Activated B cell treated with CpG ODN at 0.5 μM for 24 hours (primary cell): ENCODE measurements at regions not wholly inside any gene's neighbourhood (a gene's known extent, or its start where the extent isn't known, plus 50 kb on each side); places are given as distances from the start of the nearest gene placed in this dataset.

Experiments
- ATAC-seq: fragments of 200-7000 bp; cut with Tn5 transposase; one replicate; pipeline ENCODE4 v1.10.0; 2021; ENCODE audit warnings: low read depth, mild to moderate bottlenecking, moderate library complexity
- CTCF ChIA-PET: fragments of 350-600 bp; sonication (Branson Sonifier 250); formaldehyde crosslinking; loops from one replicate; lab custom pipeline; 2021; ENCODE audit warnings: antibody characterized with exemption; lab: Charles Lee
- POLR2A ChIA-PET: fragments of 350-600 bp; sonication (Branson Sonifier 250); formaldehyde crosslinking; loops from one replicate; lab custom pipeline; 2021; ENCODE audit warnings: antibody characterized with exemption; lab: Charles Lee
- DNase-seq: peaks from one replicate; pipeline ENCODE4 v3.0.0; 2022
- H3K27ac Mint-ChIP-seq: one replicate; pipeline ENCODE4 v1.8.0; 2020; ENCODE audit warnings: mixed read lengths
- H3K27me3 Mint-ChIP-seq: one replicate; pipeline ENCODE4 v1.8.0; 2021; ENCODE audit warnings: mixed read lengths
- H3K36me3 Mint-ChIP-seq: one replicate; pipeline ENCODE4 v1.8.0; 2021; ENCODE audit warnings: low read depth, mixed read lengths
- H3K4me1 Mint-ChIP-seq: one replicate; pipeline ENCODE4 v1.8.0; 2021; ENCODE audit warnings: mixed read lengths
- H3K4me3 Mint-ChIP-seq: one replicate; pipeline ENCODE4 v1.8.0; 2020; ENCODE audit warnings: mild to moderate bottlenecking, mixed read lengths
- H3K9me3 Mint-ChIP-seq: one replicate; pipeline ENCODE4 v1.8.0; 2020; ENCODE audit warnings: mixed read lengths
- intact Hi-C: fragments of 100-400 bp; cut with micrococcal nuclease; formaldehyde crosslinking; loops from one replicate; pipeline ENCODE4 v1.15.1; 2024
- TF ChIP-seq, protein P1 (sequence below): fragments of 200-600 bp; IDR thresholded peaks from one replicate; pipeline ENCODE4 v1.8.0; 2022; ENCODE audit warnings: antibody characterized with exemption, mild to moderate bottlenecking

DNA sequence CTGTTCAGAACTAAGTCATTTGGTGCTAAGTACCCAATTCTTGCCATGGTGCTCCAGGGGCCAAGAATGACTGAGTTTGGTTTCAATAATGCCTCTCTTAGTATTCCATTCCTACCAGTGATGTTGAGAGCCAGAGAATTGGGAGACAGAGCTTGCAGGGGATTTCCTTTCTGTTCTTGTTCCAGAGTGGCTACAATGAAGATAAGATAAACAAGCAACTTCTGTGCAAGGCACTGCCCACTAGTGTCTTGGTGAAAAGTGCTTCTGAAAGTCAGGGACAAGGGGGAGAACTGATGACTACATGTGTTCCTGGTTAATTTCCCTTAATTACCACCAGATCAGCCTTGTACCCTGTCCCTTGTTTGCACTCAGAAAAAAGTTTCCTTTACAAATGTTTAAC is 421.6 kb downstream of the BCKDHB start:
- H3K9me3 Mint-ChIP-seq = no peaks in the 10 kb centered on the region
- DNase-seq (no peak), ATAC-seq (no peak)
- no peaks in the 10 kb centered on the region for H3K27me3 Mint-ChIP-seq
- intact Hi-C loops = no loop called here
- H3K27ac Mint-ChIP-seq = no peak overlapping the region
- H3K4me1 Mint-ChIP-seq = no peaks in the 10 kb centered on the region
- ChIA-PET CTCF (no interaction called here), POLR2A (no interaction called here)
- no peak overlapping the region for H3K4me3 Mint-ChIP-seq
- TF ChIP-seq, protein P1, sequence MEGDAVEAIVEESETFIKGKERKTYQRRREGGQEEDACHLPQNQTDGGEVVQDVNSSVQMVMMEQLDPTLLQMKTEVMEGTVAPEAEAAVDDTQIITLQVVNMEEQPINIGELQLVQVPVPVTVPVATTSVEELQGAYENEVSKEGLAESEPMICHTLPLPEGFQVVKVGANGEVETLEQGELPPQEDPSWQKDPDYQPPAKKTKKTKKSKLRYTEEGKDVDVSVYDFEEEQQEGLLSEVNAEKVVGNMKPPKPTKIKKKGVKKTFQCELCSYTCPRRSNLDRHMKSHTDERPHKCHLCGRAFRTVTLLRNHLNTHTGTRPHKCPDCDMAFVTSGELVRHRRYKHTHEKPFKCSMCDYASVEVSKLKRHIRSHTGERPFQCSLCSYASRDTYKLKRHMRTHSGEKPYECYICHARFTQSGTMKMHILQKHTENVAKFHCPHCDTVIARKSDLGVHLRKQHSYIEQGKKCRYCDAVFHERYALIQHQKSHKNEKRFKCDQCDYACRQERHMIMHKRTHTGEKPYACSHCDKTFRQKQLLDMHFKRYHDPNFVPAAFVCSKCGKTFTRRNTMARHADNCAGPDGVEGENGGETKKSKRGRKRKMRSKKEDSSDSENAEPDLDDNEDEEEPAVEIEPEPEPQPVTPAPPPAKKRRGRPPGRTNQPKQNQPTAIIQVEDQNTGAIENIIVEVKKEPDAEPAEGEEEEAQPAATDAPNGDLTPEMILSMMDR = no peak
- H3K36me3 Mint-ChIP-seq = no peaks in the 10 kb centered on the region

DNA sequence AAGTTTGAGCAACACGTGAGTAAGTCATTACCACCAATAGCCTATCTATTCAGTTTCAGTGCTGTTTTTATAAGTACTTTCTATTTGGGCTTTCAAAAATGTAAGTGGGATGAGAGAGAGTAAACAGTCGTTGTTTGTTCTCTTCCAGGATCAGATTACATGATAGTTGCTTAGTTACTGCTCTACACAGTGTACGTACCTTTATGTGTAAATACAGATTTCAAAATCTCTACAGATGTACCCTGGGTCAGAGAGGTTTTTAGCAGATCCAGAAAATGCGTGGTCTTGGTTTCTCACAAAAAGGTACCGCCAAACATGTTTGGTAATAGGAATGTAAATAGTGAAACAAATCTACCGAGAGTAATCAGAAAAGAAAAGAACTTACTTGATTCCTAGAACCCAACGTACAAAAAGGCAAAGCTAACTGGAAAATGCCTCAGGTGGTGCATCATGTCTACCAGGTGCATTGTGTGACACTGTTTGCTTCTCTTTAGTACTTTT is 421.1 kb downstream of the BCKDHB start:
- intact Hi-C loops = no loop called here
- CTCF ChIA-PET = no interaction called here
- POLR2A ChIA-PET = no interaction called here
- no peak for DNase-seq
- H3K4me1 Mint-ChIP-seq = no peaks in the 10 kb centered on the region
- no peaks in the 10 kb centered on the region for H3K36me3 Mint-ChIP-seq
- H3K27ac Mint-ChIP-seq = no peak overlapping the region
- H3K4me3 Mint-ChIP-seq = no peak overlapping the region
- H3K27me3 Mint-ChIP-seq = no peaks in the 10 kb centered on the region
- ATAC-seq = no peak
- TF ChIP-seq, protein P1 = no peak
- H3K9me3 Mint-ChIP-seq = no peaks in the 10 kb centered on the region

DNA sequence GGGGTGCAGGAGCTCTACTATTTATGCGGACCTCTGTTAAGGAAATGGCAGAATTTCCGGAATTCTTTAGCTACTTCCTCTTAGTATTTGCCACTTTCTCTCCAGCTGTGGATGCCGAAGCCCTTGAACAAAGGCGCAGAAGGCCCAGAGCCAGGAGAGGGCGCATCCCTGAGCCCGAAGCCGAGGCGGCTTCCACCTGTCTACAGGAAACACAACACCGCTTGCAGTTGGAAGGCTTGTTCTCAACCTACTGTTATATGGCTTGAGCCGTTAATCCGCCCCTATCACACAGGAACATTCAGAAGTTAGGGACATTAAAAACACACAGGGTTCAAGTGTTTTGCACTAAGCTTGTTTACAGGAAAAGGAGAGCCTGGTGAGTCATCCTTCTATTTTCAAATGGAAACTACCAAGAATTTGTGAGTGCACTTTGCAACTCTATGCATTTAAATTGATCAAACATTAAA is 417.1 kb downstream of the BCKDHB start:
- Mint-ChIP-seq H3K4me1 (no peaks in the 10 kb centered on the region), H3K36me3 (no peaks in the 10 kb centered on the region), H3K4me3 (no peak overlapping the region), H3K27ac (no peak overlapping the region), H3K9me3 (no peaks in the 10 kb centered on the region), H3K27me3 (no peaks in the 10 kb centered on the region)
- ChIA-PET CTCF (no interaction called here), POLR2A (no interaction called here)
- no peak for ATAC-seq
- no peak for DNase-seq
- TF ChIP-seq, protein P1 = no peak
- intact Hi-C loops = no loop called here

DNA sequence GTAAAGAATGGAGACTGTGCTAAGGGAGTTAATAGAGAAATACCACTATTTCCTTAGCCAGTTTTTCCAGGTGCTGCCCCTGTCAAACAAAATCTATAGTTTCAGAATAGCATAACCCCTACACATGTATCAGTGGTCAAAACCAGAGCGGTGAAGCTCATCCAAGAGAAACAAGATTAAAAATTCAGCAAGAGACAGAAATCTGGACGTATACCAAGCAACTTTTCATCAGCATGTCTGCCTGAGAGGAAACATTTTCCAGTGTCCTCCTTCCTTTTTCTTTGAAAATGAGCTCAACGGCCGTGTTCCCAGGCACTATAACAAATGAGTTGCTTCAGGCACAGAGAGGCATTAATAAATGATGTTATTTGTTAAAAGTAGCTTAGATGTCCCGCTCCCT is 416.5 kb downstream of the BCKDHB start:
- ATAC-seq (no peak), DNase-seq (no peak)
- Mint-ChIP-seq H3K36me3 (no peaks in the 10 kb centered on the region), H3K9me3 (no peaks in the 10 kb centered on the region), H3K4me1 (no peaks in the 10 kb centered on the region), H3K27me3 (no peaks in the 10 kb centered on the region), H3K27ac (no peak overlapping the region), H3K4me3 (no peak overlapping the region)
- TF ChIP-seq, protein P1 = no peak
- intact Hi-C loops = no loop called here
- ChIA-PET POLR2A (no interaction called here), CTCF (no interaction called here)

DNA sequence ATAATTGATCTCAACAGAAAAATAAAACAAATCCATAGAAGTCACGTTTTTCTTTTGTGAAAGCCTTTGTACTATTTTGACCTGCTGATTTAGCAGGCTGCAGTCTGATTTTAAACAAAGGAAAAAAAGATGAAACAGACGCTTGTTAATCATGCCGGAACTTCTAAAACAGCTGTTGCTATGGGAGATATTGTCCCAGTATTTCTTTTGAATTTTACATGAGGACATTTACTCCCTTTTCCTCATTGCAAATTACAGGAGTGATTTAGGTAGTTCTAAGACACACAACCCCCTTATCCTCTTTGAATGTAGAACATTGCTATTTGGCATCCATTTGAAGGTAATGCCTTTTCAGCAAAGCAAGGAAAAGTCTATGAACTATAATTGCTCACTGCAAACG is 416.1 kb downstream of the BCKDHB start:
- Mint-ChIP-seq H3K9me3 (no peaks in the 10 kb centered on the region), H3K27me3 (no peaks in the 10 kb centered on the region), H3K27ac (no peak overlapping the region), H3K4me1 (no peaks in the 10 kb centered on the region), H3K36me3 (no peaks in the 10 kb centered on the region), H3K4me3 (no peak overlapping the region)
- ATAC-seq (no peak), DNase-seq (no peak)
- ChIA-PET POLR2A (no interaction called here), CTCF (no interaction called here)
- intact Hi-C loops = no loop called here
- TF ChIP-seq, protein P1 = no peak
